ENCODE measurements at regions not wholly inside any gene's neighbourhood (a gene's known extent, or its start where the extent isn't known, plus 50 kb on each side); places are given as distances from the start of the nearest gene placed in this dataset.

DNA sequence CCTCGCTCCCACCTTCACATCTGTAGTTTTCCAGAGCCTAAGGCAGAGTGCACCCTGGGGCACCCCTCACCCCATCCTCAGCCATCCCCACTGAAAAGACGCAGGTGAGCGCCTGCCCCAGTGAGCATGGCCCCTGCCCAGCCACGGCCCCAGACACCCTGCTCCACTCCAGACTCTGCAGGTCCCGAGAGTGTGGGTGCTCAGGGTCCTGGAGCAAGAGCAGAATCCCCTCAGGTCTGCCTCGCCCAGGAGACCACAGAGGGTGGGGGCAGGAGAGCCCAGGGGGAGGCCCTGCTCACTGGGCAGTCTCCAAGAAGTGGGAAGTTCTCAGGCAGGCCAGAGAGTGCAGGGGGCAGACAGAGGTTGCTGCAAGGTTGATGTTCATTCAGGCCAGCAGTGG is 158.6 kb upstream of the PPP1R26 start:
- TF ChIP-seq, protein P1, sequence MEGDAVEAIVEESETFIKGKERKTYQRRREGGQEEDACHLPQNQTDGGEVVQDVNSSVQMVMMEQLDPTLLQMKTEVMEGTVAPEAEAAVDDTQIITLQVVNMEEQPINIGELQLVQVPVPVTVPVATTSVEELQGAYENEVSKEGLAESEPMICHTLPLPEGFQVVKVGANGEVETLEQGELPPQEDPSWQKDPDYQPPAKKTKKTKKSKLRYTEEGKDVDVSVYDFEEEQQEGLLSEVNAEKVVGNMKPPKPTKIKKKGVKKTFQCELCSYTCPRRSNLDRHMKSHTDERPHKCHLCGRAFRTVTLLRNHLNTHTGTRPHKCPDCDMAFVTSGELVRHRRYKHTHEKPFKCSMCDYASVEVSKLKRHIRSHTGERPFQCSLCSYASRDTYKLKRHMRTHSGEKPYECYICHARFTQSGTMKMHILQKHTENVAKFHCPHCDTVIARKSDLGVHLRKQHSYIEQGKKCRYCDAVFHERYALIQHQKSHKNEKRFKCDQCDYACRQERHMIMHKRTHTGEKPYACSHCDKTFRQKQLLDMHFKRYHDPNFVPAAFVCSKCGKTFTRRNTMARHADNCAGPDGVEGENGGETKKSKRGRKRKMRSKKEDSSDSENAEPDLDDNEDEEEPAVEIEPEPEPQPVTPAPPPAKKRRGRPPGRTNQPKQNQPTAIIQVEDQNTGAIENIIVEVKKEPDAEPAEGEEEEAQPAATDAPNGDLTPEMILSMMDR (conservative IDR thresholded peaks at IDR 0.05): no peak
- no peak overlapping the region for H3K27ac ChIP-seq

DNA sequence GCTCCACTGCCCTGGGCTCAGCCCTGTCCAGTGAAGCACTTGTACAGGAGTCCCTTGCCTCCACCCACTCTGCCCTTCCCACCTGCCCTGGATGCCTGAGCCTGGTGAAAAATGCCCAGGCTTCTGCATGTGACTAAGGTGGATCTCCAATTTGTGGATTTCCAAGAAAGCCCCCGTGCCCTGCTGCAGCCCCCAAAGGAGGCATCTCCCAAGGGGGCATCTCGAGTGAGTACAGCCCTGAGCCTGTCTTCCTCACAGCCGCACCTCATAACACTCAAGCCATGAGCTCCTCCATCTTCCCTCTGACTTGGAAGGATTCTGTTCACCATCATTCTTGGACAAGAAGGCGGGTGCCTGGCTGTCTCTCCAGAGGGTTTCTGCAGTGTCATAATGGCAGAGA is 158.0 kb upstream of the PPP1R26 start:
- TF ChIP-seq, protein P1 (conservative IDR thresholded peaks at IDR 0.05): no peak
- H3K27ac ChIP-seq: no peak overlapping the region

DNA sequence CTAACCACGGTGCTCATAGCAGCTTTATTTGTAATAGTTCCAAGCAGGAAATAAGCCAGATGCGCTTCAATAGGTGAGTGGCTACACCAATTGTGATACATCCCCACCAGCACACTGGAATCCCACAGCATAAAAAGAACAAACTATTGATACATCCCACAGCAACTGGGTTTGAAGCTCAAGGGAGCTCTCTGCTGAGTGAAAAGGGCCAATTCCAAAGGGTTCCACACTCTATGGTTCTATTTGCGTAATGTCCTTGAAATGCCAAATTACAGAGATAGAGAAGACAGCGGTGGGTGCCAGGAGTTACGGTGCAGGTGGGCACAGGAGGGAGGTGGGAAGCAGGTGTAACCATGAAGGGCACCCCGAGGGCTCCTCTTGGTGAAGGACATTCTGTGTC is 155.3 kb upstream of the PPP1R26 start:
- no peak overlapping the region for H3K27ac ChIP-seq
- TF ChIP-seq, protein P1 (conservative IDR thresholded peaks at IDR 0.05): no peak

DNA sequence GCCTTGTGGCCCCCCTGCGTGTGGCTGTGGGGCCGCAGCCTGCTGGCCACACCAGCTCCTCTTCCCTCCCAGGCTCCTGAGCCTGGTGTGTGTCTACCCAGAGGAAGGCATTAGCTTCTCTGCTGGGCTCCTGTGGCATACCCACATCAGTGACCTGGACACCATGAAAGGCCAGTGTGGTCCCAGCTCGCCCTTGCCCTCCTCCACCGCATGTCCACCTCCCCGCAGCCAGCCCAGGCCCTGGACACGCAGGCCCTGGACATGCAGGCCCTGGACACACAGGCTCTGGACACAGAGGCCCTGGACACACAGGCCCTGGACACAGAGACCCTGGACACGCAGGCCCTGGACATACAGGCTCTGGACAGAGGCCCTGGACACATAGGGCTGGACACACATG is 153.4 kb upstream of the PPP1R26 start:
- no peak overlapping the region for H3K27ac ChIP-seq
- TF ChIP-seq, protein P1 (conservative IDR thresholded peaks at IDR 0.05): no peak

DNA sequence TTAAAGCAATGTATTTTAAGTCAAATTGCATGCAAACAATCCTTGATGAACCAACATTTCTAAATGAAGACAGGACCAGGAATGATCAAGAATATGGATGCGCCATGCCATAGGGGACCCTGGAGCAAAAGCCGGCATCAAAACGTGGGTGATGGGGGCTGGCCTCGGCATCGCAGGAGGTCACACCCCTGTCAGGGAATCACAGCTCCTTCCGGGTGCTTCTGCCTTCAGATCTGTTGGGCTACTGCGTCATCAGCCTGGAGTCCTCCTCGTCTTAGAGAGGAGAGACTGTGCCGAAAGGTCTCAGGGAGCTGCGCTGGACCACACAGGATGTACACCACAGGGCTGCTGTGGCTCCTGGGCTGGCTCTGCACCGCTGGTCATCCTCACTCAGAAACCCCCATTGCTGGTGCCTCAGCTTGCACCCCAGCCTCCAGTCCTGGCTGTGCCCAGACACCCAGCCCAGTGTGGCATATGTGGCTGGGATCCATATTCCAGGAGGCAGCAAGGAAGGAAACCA is 152.9 kb upstream of the PPP1R26 start:
- H3K27ac ChIP-seq: no peak overlapping the region
- TF ChIP-seq, protein P1 (conservative IDR thresholded peaks at IDR 0.05): no peak

DNA sequence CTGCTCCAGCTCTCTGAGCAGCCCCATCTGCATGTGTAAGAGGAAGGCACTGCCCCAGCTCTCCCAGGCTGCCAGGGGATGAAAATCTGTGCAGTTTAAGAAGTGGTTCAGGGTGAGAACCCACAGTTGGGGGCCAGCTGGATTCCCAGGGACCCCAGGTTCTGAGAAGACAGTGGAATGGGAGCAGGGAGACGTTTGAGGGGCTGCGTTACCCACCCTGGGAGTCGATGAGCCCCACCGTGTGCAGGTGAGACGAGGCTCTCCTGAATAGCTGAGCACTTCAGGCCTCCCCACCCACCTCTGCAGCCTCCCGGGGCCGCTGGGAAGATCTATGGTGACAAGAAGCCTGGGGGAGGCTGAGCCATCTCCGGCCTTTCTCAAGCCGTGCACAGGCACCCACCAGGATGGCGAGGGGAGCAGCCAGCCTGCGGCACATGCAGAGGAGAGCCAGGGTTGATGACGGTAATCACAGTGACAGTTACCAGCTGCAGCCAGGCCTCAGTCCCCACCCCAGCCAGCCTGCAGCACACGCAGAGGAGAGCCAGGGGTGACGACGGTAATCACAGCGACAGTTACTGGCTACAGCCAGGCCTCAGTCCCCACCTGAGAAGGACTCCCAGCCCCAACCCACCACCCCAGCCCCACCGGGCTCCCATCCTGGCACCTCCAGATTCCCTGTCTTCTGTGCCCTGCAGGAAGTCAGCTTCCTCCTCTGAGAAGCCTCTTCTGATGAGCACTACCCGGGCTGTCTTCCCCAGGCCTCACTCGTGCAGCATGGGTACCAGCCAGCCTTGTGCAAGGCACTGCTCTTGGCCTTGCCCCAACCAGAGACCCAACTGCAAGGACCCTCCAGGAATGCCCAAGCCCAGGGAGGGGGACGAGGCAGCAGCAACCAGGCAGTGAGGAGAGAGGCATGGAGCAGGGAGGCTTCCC is 150.8 kb upstream of the PPP1R26 start:
- H3K27ac ChIP-seq: no peak overlapping the region
- TF ChIP-seq, protein P1 (conservative IDR thresholded peaks at IDR 0.05): no peak

DNA sequence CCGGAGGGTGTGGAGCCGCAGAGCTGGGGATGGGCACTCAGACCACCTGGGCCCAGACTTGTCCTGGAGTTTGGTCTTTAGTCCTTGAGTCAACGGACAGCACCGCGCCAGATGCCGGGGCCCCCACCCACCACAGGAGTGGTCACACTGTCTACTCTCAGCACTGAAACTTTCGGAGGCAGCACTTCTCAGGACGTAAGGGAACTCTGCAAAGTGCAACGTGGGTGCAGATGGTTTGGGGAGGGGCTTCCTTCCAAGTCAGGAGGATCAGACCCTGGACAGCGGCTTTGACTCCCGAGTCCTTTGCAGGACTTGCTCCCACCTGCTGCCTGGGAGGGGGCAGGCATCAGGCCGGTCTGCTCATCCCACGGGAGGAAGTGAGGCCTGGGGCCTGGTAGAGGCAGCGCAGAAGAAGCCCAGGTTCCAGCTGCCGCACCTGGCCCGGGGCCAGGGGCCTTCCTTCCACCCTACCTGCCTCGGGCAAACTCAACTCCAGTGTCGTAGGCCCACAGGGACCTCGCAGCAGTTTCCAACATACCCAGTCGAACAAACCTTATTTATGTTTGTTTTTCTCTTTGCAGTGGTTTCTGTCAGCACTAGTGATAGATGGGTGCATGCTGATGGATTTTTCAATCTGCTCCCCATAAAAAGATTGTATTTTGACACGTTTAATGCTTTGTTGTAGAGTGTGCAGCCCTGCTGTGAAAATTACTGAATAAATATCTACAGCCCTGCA is 149.8 kb upstream of the PPP1R26 start:
- TF ChIP-seq, protein P1 (conservative IDR thresholded peaks at IDR 0.05): no peak
- H3K27ac ChIP-seq: no peak overlapping the region

Data from VCaP (cell line).